ELF-1 (cell line): ENCODE measurements at regions not wholly inside any gene's neighbourhood (a gene's known extent, or its start where the extent isn't known, plus 50 kb on each side); places are given as distances from the start of the nearest gene placed in this dataset.

ENCODE experiments used
- DNase-seq: peaks from one replicate; pipeline ENCODE4 v3.0.0-alpha.2; 2016; ENCODE audit warnings: low read depth, low spot score

- no peak for DNase-seq
These were observed 328.6 kb upstream of the SLC24A2 start for GRCh38 chr9:20117482-20117881.

GRCh38 chr9:20114974-20115373 lies 326.1 kb upstream of the SLC24A2 start:
- DNase-seq: no peak

- no peak for DNase-seq
These were observed 323.5 kb upstream of the SLC24A2 start for GRCh38 chr9:20112205-20112783.

GRCh38 chr9:20111173-20111843 lies 322.5 kb upstream of the SLC24A2 start:
- DNase-seq: no peak

GRCh38 chr9:20095430-20096092 lies 306.7 kb upstream of the SLC24A2 start:
- no peak for DNase-seq

- no peak for DNase-seq
These were observed 303.7 kb upstream of the SLC24A2 start for GRCh38 chr9:20092561-20092960.

GRCh38 chr9:20087481-20087880 lies 298.6 kb upstream of the SLC24A2 start:
- DNase-seq: no peak

GRCh38 chr9:20085842-20086241 lies 297.0 kb upstream of the SLC24A2 start:
- DNase-seq: no peak

GRCh38 chr9:20084125-20084524 lies 295.3 kb upstream of the SLC24A2 start:
- no peak for DNase-seq

- DNase-seq: no peak
These were observed 294.6 kb upstream of the SLC24A2 start for GRCh38 chr9:20083390-20083789.

- DNase-seq: no peak
These were observed 294.0 kb upstream of the SLC24A2 start for GRCh38 chr9:20082831-20083230.

- no peak for DNase-seq
These were observed 293.6 kb upstream of the SLC24A2 start for GRCh38 chr9:20082406-20082805.

- no peak for DNase-seq
These were observed 289.4 kb upstream of the SLC24A2 start for GRCh38 chr9:20078246-20078645.

GRCh38 chr9:20074291-20074690 lies 285.5 kb upstream of the SLC24A2 start:
- no peak for DNase-seq

- DNase-seq: no peak
These were observed 281.5 kb upstream of the SLC24A2 start for GRCh38 chr9:20070336-20070735.

GRCh38 chr9:20065796-20066700 lies 277.2 kb upstream of the SLC24A2 start:
- DNase-seq: no peak

- DNase-seq: no peak
These were observed 276.2 kb upstream of the SLC24A2 start for GRCh38 chr9:20065046-20065445.

- DNase-seq: no peak
These were observed 265.9 kb upstream of the SLC24A2 start for GRCh38 chr9:20054734-20055133.

- no peak for DNase-seq
These were observed 260.1 kb upstream of the SLC24A2 start for GRCh38 chr9:20048985-20049384.

GRCh38 chr9:20048437-20048836 lies 259.6 kb upstream of the SLC24A2 start:
- no peak for DNase-seq

GRCh38 chr9:20044686-20045085 lies 255.8 kb upstream of the SLC24A2 start:
- DNase-seq: no peak

- no peak for DNase-seq
These were observed 254.6 kb upstream of the SLC24A2 start for GRCh38 chr9:20043461-20043860.
